Endothelial cell of umbilical vein (primary cell): ENCODE measurements at regions not wholly inside any gene's neighbourhood (a gene's known extent, or its start where the extent isn't known, plus 50 kb on each side); places are given as distances from the start of the nearest gene placed in this dataset.

Experiments used
- BruUV-seq: library from RNA; stranded (reverse); fragments of 400-500 nt; replicated peaks from 2 replicates; lab custom pipeline; 2021; lab: Mats Ljungman, UMichigan
- CTCF ChIA-PET: fragments of 300-600, 350-600 bp; sonication (Branson Sonifier 250); formaldehyde crosslinking; loops from one replicate; lab custom pipeline; 2021; ENCODE audit warnings: antibody characterized with exemption, inconsistent platforms; lab: Charles Lee
- POLR2A ChIA-PET: fragments of 300-600, 350-600 bp; sonication (Branson Sonifier 250); formaldehyde crosslinking; loops from one replicate; lab custom pipeline; 2021; ENCODE audit warnings: antibody characterized with exemption, inconsistent platforms; lab: Charles Lee
- DNase-seq: peaks from one replicate; pipeline ENCODE4 v3.0.0-alpha.2; 2011; ENCODE audit warnings: low read depth, low spot score
- FAIRE-seq: peaks from 2 replicates; lab custom pipeline; 2011; peaks lifted over from hg19 to GRCh38; lab: Jason Lieb, UNC
- H2AFZ ChIP-seq: 2 replicates; pipeline ENCODE4 v1.6.0; 2012; ENCODE audit warnings: low read depth, low read length, control low read depth, inconsistent platforms
- H3K27ac ChIP-seq: 2 replicates; pipeline ENCODE4 v1.5.1; 2011; ENCODE audit warnings: low read depth, mild to moderate bottlenecking, control low read depth, low read length, moderate library complexity; ENCODE audit not compliant: insufficient read depth
- H3K27me3 ChIP-seq, 2 experiments: 2 replicates each; pipeline versions ENCODE4 v1.6.0 to v1.6.1; 2011; ENCODE audit warnings: low read length in 2 of 2, mixed read lengths in 1 of 2; ENCODE audit not compliant: control insufficient read depth in 2 of 2, insufficient read depth in 2 of 2
- H3K36me3 ChIP-seq, 2 experiments: 2 replicates in 1 of 2; 3 replicates in 1 of 2; pipeline ENCODE4 v1.5.1; 2011; ENCODE audit warnings: low read length in 2 of 2, mild to moderate bottlenecking in 1 of 2, moderate library complexity in 1 of 2; ENCODE audit not compliant: control insufficient read depth in 2 of 2, insufficient read depth in 2 of 2; ENCODE audit errors: extremely low read depth in 1 of 2
- H3K4me1 ChIP-seq: 3 replicates; pipeline ENCODE4 v1.5.1; 2011; ENCODE audit warnings: mild to moderate bottlenecking, low read length; ENCODE audit not compliant: control insufficient read depth, insufficient read depth; ENCODE audit errors: extremely low read depth
- H3K4me2 ChIP-seq: 2 replicates; pipeline ENCODE4 v1.6.1; 2011; ENCODE audit warnings: low read length, control low read depth, mixed read lengths; ENCODE audit not compliant: insufficient read depth
- H3K4me3 ChIP-seq, 3 experiments: fragments of 200-600 bp in 1 of 3; sonication (generic), shearing (Covaris generic) in 1 of 3; replicated peaks in 1 of 3; 2 replicates each; pipeline ENCODE4 v1.5.1; 2011 to 2016; ENCODE audit warnings: control low read depth in 3 of 3, low read length in 3 of 3, mild to moderate bottlenecking in 2 of 3, inconsistent platforms in 1 of 3, low read depth in 1 of 3, moderate library complexity in 1 of 3; ENCODE audit not compliant: insufficient read depth in 1 of 3
- H3K79me2 ChIP-seq: 2 replicates; pipeline ENCODE4 v1.6.0; 2012; ENCODE audit warnings: low read length, inconsistent platforms; ENCODE audit not compliant: control insufficient read depth, insufficient read depth
- H3K9ac ChIP-seq: replicated peaks from 2 replicates; pipeline ENCODE3; 2011; ENCODE audit warnings: low read length, control low read depth; ENCODE audit not compliant: insufficient read depth; ENCODE audit errors: extremely low read depth
- H3K9me1 ChIP-seq: replicated peaks from 3 replicates; pipeline ENCODE4 v1.6.0; 2011; ENCODE audit warnings: mild to moderate bottlenecking, low read length; ENCODE audit not compliant: control insufficient read depth, insufficient read depth; ENCODE audit errors: extremely low read depth
- H3K9me3 ChIP-seq: replicated peaks from 2 replicates; pipeline ENCODE4 v1.5.1; 2012; ENCODE audit warnings: low read length, inconsistent platforms; ENCODE audit not compliant: control insufficient read depth, insufficient read depth
- H4K20me1 ChIP-seq: replicated peaks from 2 replicates; pipeline ENCODE3; 2011; ENCODE audit warnings: mild to moderate bottlenecking, low read length; ENCODE audit not compliant: control insufficient read depth, insufficient read depth; ENCODE audit errors: extremely low read depth
- CTCF ChIP-seq, 2 donors: IDR thresholded peaks; 1 replicate in 1 of 2; 2 replicates in 1 of 2; pipeline ENCODE4 v1.5.1; 2011; ENCODE audit warnings: low read length in 2 of 2, mild to moderate bottlenecking in 2 of 2, moderate library complexity in 2 of 2, control low read depth in 1 of 2, inconsistent platforms in 1 of 2, low read depth in 1 of 2; ENCODE audit not compliant: insufficient read depth in 1 of 2; ENCODE audit errors: extremely low read depth in 1 of 2
- EZH2 ChIP-seq: IDR thresholded peaks from 2 replicates; pipeline ENCODE4 v1.6.1; 2012; ENCODE audit warnings: borderline replicate concordance, low read depth, mild to moderate bottlenecking, moderate library complexity, low read length, inconsistent platforms; ENCODE audit not compliant: severe bottlenecking
- FOS ChIP-seq: IDR thresholded peaks from 2 replicates; pipeline ENCODE4 v1.6.1; 2011; ENCODE audit warnings: mild to moderate bottlenecking, low read length, moderate library complexity, borderline replicate concordance; ENCODE audit not compliant: insufficient read depth
- GATA2 ChIP-seq: IDR thresholded peaks from 2 replicates; pipeline ENCODE4 v1.7.0; 2011; ENCODE audit warnings: low read depth, mild to moderate bottlenecking, moderate library complexity, mixed read lengths, low read length; ENCODE audit not compliant: insufficient read length, insufficient read depth
- JUN ChIP-seq: IDR thresholded peaks from 2 replicates; pipeline ENCODE4 v1.6.1; 2011; ENCODE audit warnings: borderline replicate concordance, low read depth; ENCODE audit not compliant: insufficient read length, insufficient read depth
- MAX ChIP-seq: IDR thresholded peaks from 2 replicates; pipeline ENCODE4 v1.6.1; 2011; ENCODE audit not compliant: insufficient read depth, insufficient read length
- MYC ChIP-seq: IDR thresholded peaks from one replicate; pipeline ENCODE4 v1.6.1; 2011; ENCODE audit warnings: mild to moderate bottlenecking, low read depth, low read length
- POLR2A ChIP-seq: IDR thresholded peaks from 2 replicates; pipeline ENCODE4 v1.6.1; 2012; ENCODE audit warnings: low read depth, mild to moderate bottlenecking, control low read depth, low read length
- POLR2AphosphoS5 ChIP-seq: IDR thresholded peaks from 2 replicates; pipeline ENCODE4 v1.6.1; 2012; ENCODE audit warnings: low read depth, mild to moderate bottlenecking, control low read depth, low read length, moderate library complexity; ENCODE audit not compliant: insufficient read depth
- dilution Hi-C: fragments of 300-500 bp; cut with MboI; formaldehyde crosslinking; loops from one replicate; pipeline ENCODE4 v1.15.0; 2019; ENCODE audit warnings: low sequenced_read_pairs; ENCODE audit not compliant: extremely low pct_ligation_motif_present
- intact Hi-C: fragments of 100-400 bp; cut with micrococcal nuclease; formaldehyde crosslinking; loops from one replicate; pipeline ENCODE4 v1.10.0; 2022

- POLR2A ChIA-PET = no interaction called here
- dilution Hi-C loops (no loop called here), intact Hi-C loops (no loop called here)
- no peak overlapping the region for H2AFZ ChIP-seq
- H3K9me3 ChIP-seq = no peaks in the 10 kb centered on the region
- H3K4me1 ChIP-seq = no peaks in the 10 kb centered on the region
- no peaks in the 10 kb centered on the region for H3K9me1 ChIP-seq
- no peaks in the 10 kb centered on the region for H3K36me3 ChIP-seq
- DNase-seq = no peak
- H3K4me2 ChIP-seq = no peak overlapping the region
- no peak for FAIRE-seq
- no TSS peak for BruUV-seq
- TF ChIP-seq CTCF (IDR thresholded peaks at IDR 0.05; ENCODE audit: extremely low read depth in 1 of 2, insufficient read depth in 1 of 2, low read depth in 1 of 2, low read length in 2 of 2) (no peak), JUN (no peak), POLR2AphosphoS5 (no peak), MAX (no peak), GATA2 (no peak), FOS (no peak), EZH2 (no peak), POLR2A (no peak), MYC (no peak)
- H3K79me2 ChIP-seq = no peaks in the 10 kb centered on the region
- no peak overlapping the region for H3K27ac ChIP-seq
- peaks cover 0 to 1% of the 10 kb centered on the region in 2 experiments for H3K27me3 ChIP-seq
- no peaks in the 10 kb centered on the region for H4K20me1 ChIP-seq
- CTCF ChIA-PET = no interaction called here
- H3K9ac ChIP-seq = no peak overlapping the region
- no peak overlapping the region for H3K4me3 ChIP-seq
Measured at GRCh38 chr21:17071093-17071492, 441.8 kb upstream of the CXADR start.
